ENCODE measurements at regions not wholly inside any gene's neighbourhood (a gene's known extent, or its start where the extent isn't known, plus 50 kb on each side); places are given as distances from the start of the nearest gene placed in this dataset.

GRCh38 chr2:144079803-144080202, 440.1 kb downstream of the ZEB2 start:
- DNase-seq (ENCODE audit: low read depth): no peak

GRCh38 chr2:144078802-144079724, 440.9 kb downstream of the ZEB2 start:
- DNase-seq (ENCODE audit: low read depth): no peak

GRCh38 chr2:144078106-144078505, 441.8 kb downstream of the ZEB2 start:
- no peak for DNase-seq (ENCODE audit: low read depth)

- DNase-seq (ENCODE audit: low read depth): no peak
These were observed 445.5 kb downstream of the ZEB2 start for GRCh38 chr2:144074450-144074849.

- DNase-seq (ENCODE audit: low read depth): no peak
These were observed 448.5 kb downstream of the ZEB2 start for GRCh38 chr2:144071461-144071860.

GRCh38 chr2:144067506-144067905, 452.4 kb downstream of the ZEB2 start:
- no peak for DNase-seq (ENCODE audit: low read depth)

- no peak for DNase-seq (ENCODE audit: low read depth)
These were observed 456.3 kb downstream of the ZEB2 start for GRCh38 chr2:144063602-144064001.

GRCh38 chr2:144054911-144055310, 465.0 kb downstream of the ZEB2 start:
- DNase-seq (ENCODE audit: low read depth): no peak

GRCh38 chr2:144052083-144052482, 467.8 kb downstream of the ZEB2 start:
- DNase-seq (ENCODE audit: low read depth): no peak

GRCh38 chr2:144049137-144049536, 470.8 kb downstream of the ZEB2 start:
- DNase-seq (ENCODE audit: low read depth): no peak

GRCh38 chr2:144048631-144049060, 471.3 kb downstream of the ZEB2 start:
- DNase-seq (ENCODE audit: low read depth): no peak

GRCh38 chr2:144042751-144043150, 477.2 kb downstream of the ZEB2 start:
- DNase-seq (ENCODE audit: low read depth): no peak

- no peak for DNase-seq (ENCODE audit: low read depth)
These were observed 478.3 kb downstream of the ZEB2 start for GRCh38 chr2:144041612-144042011.

- no peak for DNase-seq (ENCODE audit: low read depth)
These were observed 479.1 kb downstream of the ZEB2 start for GRCh38 chr2:144040834-144041233.

GRCh38 chr2:144032566-144032965, 487.4 kb downstream of the ZEB2 start:
- DNase-seq (ENCODE audit: low read depth): no peak

GRCh38 chr2:144030791-144031190, 489.1 kb downstream of the ZEB2 start:
- no peak for DNase-seq (ENCODE audit: low read depth)

GRCh38 chr2:144027593-144027992, 492.3 kb downstream of the ZEB2 start:
- no peak for DNase-seq (ENCODE audit: low read depth)

- no peak for DNase-seq (ENCODE audit: low read depth)
These were observed 493.2 kb downstream of the ZEB2 start for GRCh38 chr2:144026753-144027152.

- DNase-seq (ENCODE audit: low read depth): no peak
These were observed 499.9 kb downstream of the ZEB2 start for GRCh38 chr2:144020047-144020446.

GRCh38 chr2:144015655-144016245, 504.2 kb downstream of the ZEB2 start:
- no peak for DNase-seq (ENCODE audit: low read depth)

GRCh38 chr2:144015036-144015435, 504.9 kb downstream of the ZEB2 start:
- no peak for DNase-seq (ENCODE audit: low read depth)

- no peak for DNase-seq (ENCODE audit: low read depth)
These were observed 505.8 kb downstream of the ZEB2 start for GRCh38 chr2:144014103-144014502.

GRCh38 chr2:144012304-144012703, 507.6 kb downstream of the ZEB2 start:
- no peak for DNase-seq (ENCODE audit: low read depth)

All from T follicular helper cell (primary cell).